GM23248 (cell line): ENCODE measurements at regions not wholly inside any gene's neighbourhood (a gene's known extent, or its start where the extent isn't known, plus 50 kb on each side); places are given as distances from the start of the nearest gene placed in this dataset.

Experiments
- EZH2 ChIP-seq: fragments of 200-600 bp; sonication (generic); IDR thresholded peaks from 2 replicates; pipeline ENCODE4 v1.6.1; 2018; ENCODE audit warnings: antibody characterized with exemption, mild to moderate bottlenecking; ENCODE audit not compliant: insufficient read depth, poor library complexity, severe bottlenecking
- EZH2phosphoT487 ChIP-seq: fragments of 200-600 bp; sonication (generic); IDR thresholded peaks from 2 replicates; pipeline ENCODE4 v1.6.1; 2018; ENCODE audit warnings: antibody characterized with exemption, moderate library complexity, mild to moderate bottlenecking, low read depth; ENCODE audit not compliant: insufficient read depth

GRCh38 chr6:115573861-115574260 is 486.8 kb downstream of the FRK start:
- TF ChIP-seq EZH2phosphoT487: no peak
- TF ChIP-seq EZH2: no peak
